ENCODE measurements at regions not wholly inside any gene's neighbourhood (a gene's known extent, or its start where the extent isn't known, plus 50 kb on each side); places are given as distances from the start of the nearest gene placed in this dataset.

- no peak for TF ChIP-seq TCF7L2 (IDR thresholded peaks at IDR 0.05; ENCODE audit: low read depth, low read length)
- TF ChIP-seq SIN3A (IDR thresholded peaks at IDR 0.05; ENCODE audit: borderline replicate concordance, insufficient read depth, low read depth, low read length): no peak
- no peak for TF ChIP-seq REST (IDR thresholded peaks at IDR 0.05; ENCODE audit: insufficient read depth in 1 of 2, low read depth in 2 of 2, low read length in 1 of 2)
- in situ Hi-C loops (cut with HindIII; ENCODE audit: low pct_unique_long_range_greater_than_20kb, low sequenced_read_pairs) (no loop called here), intact Hi-C loops (cut with micrococcal nuclease; ENCODE audit: unreplicated experiment) (no loop called here)
- H3K4me1 ChIP-seq (ENCODE audit: control insufficient read depth, insufficient read depth, low read length): peaks cover 19% of the 10 kb centered on the region
- BruUV-seq (replicated peaks): no TSS peak
- H3K4me3 ChIP-seq (ENCODE audit: low read depth in 2 of 2, low read length in 2 of 2): no peak overlapping the region
- no peak for DNase-seq (ENCODE audit: low read depth, low spot score)
- no peaks in the 10 kb centered on the region for H3K9me3 ChIP-seq (ENCODE audit: control insufficient read depth, insufficient read depth, low read depth, low read length)
- POLR2A ChIA-PET: no interaction called here
- ATAC-seq: no peak
- H3K27ac ChIP-seq (ENCODE audit: low read length): no peak overlapping the region
- H3K36me3 ChIP-seq (ENCODE audit: control insufficient read depth, insufficient read depth, low read length): no peaks in the 10 kb centered on the region
- CTCF ChIA-PET: interaction anchor here (0.6 kb wide), 1 partner anchor 574 kb away, joined by 3 read pairs; no protein-coding TSS in a partner anchor
- no peaks in the 10 kb centered on the region for H3K27me3 ChIP-seq (ENCODE audit: control insufficient read depth, insufficient read depth, low read length)
These were observed 219.8 kb downstream of the SH3BP4 start for GRCh38 chr2:235171550-235172031.

DNA sequence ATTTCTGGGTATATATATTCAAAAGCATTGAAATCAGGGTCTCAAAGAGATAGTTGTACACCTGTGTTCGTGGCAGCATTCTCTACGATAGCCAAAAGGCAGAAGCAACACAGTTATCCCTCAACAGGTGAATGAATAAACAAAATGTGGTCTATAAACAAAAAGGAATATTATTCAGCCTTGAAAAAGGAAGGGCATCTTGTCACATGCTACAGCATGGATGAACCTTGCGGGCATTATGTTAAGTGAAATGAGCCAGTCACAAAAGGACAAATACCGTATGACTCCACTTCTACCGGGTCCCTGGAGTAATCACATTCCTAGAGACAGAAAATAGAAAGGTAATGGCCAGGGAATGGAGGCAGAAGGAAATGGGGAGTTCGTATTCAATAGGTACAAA is 228.8 kb downstream of the SH3BP4 start:
- in situ Hi-C loops (cut with HindIII; ENCODE audit: low pct_unique_long_range_greater_than_20kb, low sequenced_read_pairs): no loop called here
- intact Hi-C loops (cut with micrococcal nuclease; ENCODE audit: unreplicated experiment): no loop called here
- H3K9me3 ChIP-seq (ENCODE audit: control insufficient read depth, insufficient read depth, low read depth, low read length): no peaks in the 10 kb centered on the region
- no TSS peak for BruUV-seq (replicated peaks)
- TF ChIP-seq TCF7L2 (IDR thresholded peaks at IDR 0.05; ENCODE audit: low read depth, low read length) (no peak), CTCF (IDR thresholded peaks at IDR 0.05) (no peak), POLR2AphosphoS5 (IDR thresholded peaks at IDR 0.05; ENCODE audit: low read depth, low read length) (no peak), REST (IDR thresholded peaks at IDR 0.05; ENCODE audit: insufficient read depth in 1 of 2, low read depth in 2 of 2, low read length in 1 of 2) (no peak), SIN3A (IDR thresholded peaks at IDR 0.05; ENCODE audit: borderline replicate concordance, insufficient read depth, low read depth, low read length) (no peak)
- CTCF ChIA-PET: no interaction called here
- H3K27me3 ChIP-seq (ENCODE audit: control insufficient read depth, insufficient read depth, low read length): peaks cover 17% of the 10 kb centered on the region; the same call in 1 of the 2 replicates
- no peak for DNase-seq (ENCODE audit: low read depth, low spot score)
- no peaks in the 10 kb centered on the region for H3K36me3 ChIP-seq (ENCODE audit: control insufficient read depth, insufficient read depth, low read length)
- no peak overlapping the region for H3K4me3 ChIP-seq (ENCODE audit: low read depth in 2 of 2, low read length in 2 of 2)
- no peak for ATAC-seq
- POLR2A ChIA-PET: no interaction called here
- H3K4me1 ChIP-seq (ENCODE audit: control insufficient read depth, insufficient read depth, low read length): no peaks in the 10 kb centered on the region
- no peak overlapping the region for H3K27ac ChIP-seq (ENCODE audit: low read length)
